Thyroid gland (tissue), 4 donors: ENCODE measurements at regions not wholly inside any gene's neighbourhood (a gene's known extent, or its start where the extent isn't known, plus 50 kb on each side); places are given as distances from the start of the nearest gene placed in this dataset.

Experiments
- DNase-seq, 2 donors: peaks; one replicate each; pipeline ENCODE4 v3.0.0-alpha.2; 2019
- H3K27ac ChIP-seq, 3 donors: fragments of 200-600 bp; sonication (generic); 1 replicate in 2 of 3; 2 replicates in 1 of 3; pipeline ENCODE4 v1.5.1; 2016 to 2019; ENCODE audit warnings: mild to moderate bottlenecking in 1 of 3, moderate library complexity in 1 of 3
- H3K27me3 ChIP-seq: fragments of 200-600 bp; sonication (generic); one replicate; pipeline ENCODE4 v1.5.1; 2019
- H3K36me3 ChIP-seq, 2 donors: fragments of 200-600 bp; sonication (generic); one replicate each; pipeline ENCODE4 v1.5.1; 2016 to 2019
- H3K4me1 ChIP-seq, 2 donors: fragments of 200-600 bp; sonication (generic); one replicate each; pipeline ENCODE4 v1.5.1; 2017 to 2019
- H3K4me3 ChIP-seq, 3 donors: fragments of 200-600 bp; sonication (generic); replicated peaks in 1 of 3; 1 replicate in 2 of 3; 2 replicates in 1 of 3; pipeline ENCODE4 v1.5.1; 2016; ENCODE audit warnings: mild to moderate bottlenecking in 1 of 3
- H3K9me3 ChIP-seq: fragments of 200-600 bp; sonication (generic); one replicate; pipeline ENCODE4 v1.5.1; 2017
- POLR2A ChIP-seq, 2 donors: fragments of 450-650 bp; IDR thresholded peaks; one replicate each; pipeline ENCODE4 v1.6.1; 2017; ENCODE audit warnings: antibody characterized with exemption in 2 of 2, mild to moderate bottlenecking in 2 of 2, moderate library complexity in 1 of 2
- WGBS, 2 donors: methylation state at CpG; one replicate each; pipeline ENCODE4 v1.1.5; 2017; 5-methylcytosine and 5-hydroxymethylcytosine counted together
- intact Hi-C: fragments of 100-400 bp; cut with DNase I; formaldehyde crosslinking; loops from one replicate; pipeline ENCODE4 v1.15.1; 2023
- TF ChIP-seq, protein P1 (sequence below), 6 experiments: fragments of 200-600 bp in 3 of 6; fragments of 450-650 bp in 3 of 6; sonication (generic) in 3 of 6; IDR thresholded peaks; one replicate each; pipeline ENCODE4 v1.5.1; 2016 to 2019; ENCODE audit warnings: antibody characterized with exemption in 6 of 6, mild to moderate bottlenecking in 2 of 6, inconsistent platforms in 1 of 6, moderate library complexity in 1 of 6

DNA sequence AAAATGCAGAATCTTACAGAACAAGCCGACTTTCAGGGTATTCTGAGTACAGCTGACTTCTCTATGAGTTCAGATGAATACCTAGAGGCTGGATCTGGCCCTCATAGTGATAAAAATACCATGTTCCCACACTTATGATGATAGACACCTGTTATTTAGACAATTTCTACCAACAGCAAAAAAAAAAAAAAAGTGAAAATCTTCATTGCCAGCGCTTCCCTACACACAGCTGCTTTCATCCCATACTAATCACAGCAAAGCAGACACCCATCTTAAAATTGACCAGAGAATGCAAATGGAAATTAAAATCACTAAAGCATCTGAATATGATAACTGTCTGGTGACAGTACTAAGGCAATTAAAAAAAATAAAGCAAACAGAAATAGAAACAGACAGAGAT, 132.1 kb upstream of the ADGRL3 start:
- no peaks in the 10 kb centered on the region for H3K36me3 ChIP-seq
- no peaks in the 10 kb centered on the region for H3K4me1 ChIP-seq
- 79 to 90% methylated on average over 2 of the region's 2 CpGs for WGBS, 2 donors
- H3K27me3 ChIP-seq: no peaks in the 10 kb centered on the region
- no peak overlapping the region for H3K27ac ChIP-seq
- no peak overlapping the region for H3K4me3 ChIP-seq
- no peaks in the 10 kb centered on the region for H3K9me3 ChIP-seq
- DNase-seq: no peak
- intact Hi-C loops: no loop called here
- TF ChIP-seq POLR2A (IDR thresholded peaks at IDR 0.05): no peak
- TF ChIP-seq, protein P1, sequence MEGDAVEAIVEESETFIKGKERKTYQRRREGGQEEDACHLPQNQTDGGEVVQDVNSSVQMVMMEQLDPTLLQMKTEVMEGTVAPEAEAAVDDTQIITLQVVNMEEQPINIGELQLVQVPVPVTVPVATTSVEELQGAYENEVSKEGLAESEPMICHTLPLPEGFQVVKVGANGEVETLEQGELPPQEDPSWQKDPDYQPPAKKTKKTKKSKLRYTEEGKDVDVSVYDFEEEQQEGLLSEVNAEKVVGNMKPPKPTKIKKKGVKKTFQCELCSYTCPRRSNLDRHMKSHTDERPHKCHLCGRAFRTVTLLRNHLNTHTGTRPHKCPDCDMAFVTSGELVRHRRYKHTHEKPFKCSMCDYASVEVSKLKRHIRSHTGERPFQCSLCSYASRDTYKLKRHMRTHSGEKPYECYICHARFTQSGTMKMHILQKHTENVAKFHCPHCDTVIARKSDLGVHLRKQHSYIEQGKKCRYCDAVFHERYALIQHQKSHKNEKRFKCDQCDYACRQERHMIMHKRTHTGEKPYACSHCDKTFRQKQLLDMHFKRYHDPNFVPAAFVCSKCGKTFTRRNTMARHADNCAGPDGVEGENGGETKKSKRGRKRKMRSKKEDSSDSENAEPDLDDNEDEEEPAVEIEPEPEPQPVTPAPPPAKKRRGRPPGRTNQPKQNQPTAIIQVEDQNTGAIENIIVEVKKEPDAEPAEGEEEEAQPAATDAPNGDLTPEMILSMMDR (IDR thresholded peaks at IDR 0.05): no peak

- intact Hi-C loops: no loop called here
- Histone ChIP-seq H3K4me3 (no peak overlapping the region), H3K36me3 (no peaks in the 10 kb centered on the region), H3K27ac (no peak overlapping the region), H3K9me3 (no peaks in the 10 kb centered on the region), H3K27me3 (no peaks in the 10 kb centered on the region), H3K4me1 (no peaks in the 10 kb centered on the region)
- 85% methylated on average over 5 of the region's 5 CpGs for WGBS, 2 donors
- DNase-seq: no peak
- TF ChIP-seq POLR2A (IDR thresholded peaks at IDR 0.05): no peak
- TF ChIP-seq, protein P1 (IDR thresholded peaks at IDR 0.05): no peak
Measured at GRCh38 chr4:61068745-61069144, 131.4 kb upstream of the ADGRL3 start.

DNA sequence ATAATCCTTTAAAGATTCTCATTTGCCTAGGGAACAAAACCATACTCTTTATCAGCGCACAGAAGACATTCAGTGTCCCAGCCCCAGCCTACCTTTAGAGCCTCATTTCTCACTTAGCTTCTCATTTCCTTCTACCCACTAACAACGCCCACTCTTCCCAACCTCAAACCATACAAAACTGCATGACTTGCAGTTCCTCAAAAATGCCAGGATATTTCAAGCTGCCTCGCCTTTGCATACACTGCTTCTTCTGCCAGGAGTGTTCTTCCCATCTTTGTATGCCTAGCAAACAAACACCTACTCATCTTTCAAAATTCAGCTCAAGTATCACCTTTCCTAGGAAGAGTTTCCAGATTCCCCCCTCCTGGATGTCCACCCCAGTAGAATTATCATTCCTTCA, 129.9 kb upstream of the ADGRL3 start:
- Histone ChIP-seq H3K27ac (no peak overlapping the region), H3K4me1 (no peaks in the 10 kb centered on the region), H3K27me3 (no peaks in the 10 kb centered on the region), H3K9me3 (no peaks in the 10 kb centered on the region), H3K4me3 (no peak overlapping the region), H3K36me3 (no peaks in the 10 kb centered on the region)
- TF ChIP-seq POLR2A (IDR thresholded peaks at IDR 0.05): no peak
- intact Hi-C loops: no loop called here
- WGBS, 2 donors: 84 to 91% methylated on average over 3 of the region's 3 CpGs
- DNase-seq: no peak

DNA sequence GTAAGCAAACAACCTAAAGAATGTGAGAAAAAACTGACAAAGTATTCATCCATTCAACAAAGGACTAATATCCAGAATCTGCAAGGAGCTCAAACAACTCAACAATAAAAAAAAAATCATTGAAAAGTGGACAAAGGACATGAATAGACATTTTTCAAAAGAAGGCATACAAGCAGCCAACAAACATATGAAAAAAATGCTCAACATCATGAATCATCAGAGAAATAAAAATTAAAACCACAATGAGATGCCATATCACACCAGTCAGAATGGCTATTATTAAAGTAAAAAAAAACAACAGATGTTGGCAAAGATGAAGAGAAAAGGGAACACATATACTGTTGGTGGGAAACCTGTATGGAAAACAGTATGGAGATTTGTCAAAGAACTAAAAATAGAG, 120.7 kb upstream of the ADGRL3 start:
- intact Hi-C loops: no loop called here
- Histone ChIP-seq H3K4me1 (no peaks in the 10 kb centered on the region), H3K27me3 (no peaks in the 10 kb centered on the region)

DNA sequence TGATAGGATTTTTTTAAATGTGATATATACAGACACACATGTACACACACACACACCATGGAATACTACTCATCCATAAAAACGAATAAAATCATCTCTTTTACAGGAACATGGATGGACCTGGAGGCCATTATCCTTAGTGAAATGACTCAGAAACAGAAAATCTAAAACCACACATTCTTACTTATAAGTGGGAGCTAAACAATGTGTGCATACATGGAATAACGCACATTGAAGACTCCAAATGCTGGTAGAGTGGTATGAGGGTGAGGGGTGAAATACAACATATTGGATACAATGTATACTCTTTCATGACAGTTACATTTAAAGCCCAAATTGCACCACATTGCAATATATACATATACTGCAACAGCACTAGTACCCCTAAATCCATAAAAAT, 120.2 kb upstream of the ADGRL3 start:
- no peak overlapping the region for H3K27ac ChIP-seq
- 82 to 86% methylated on average over 2 of the region's 2 CpGs for WGBS, 2 donors

More for the DNA sequence above, 120.7 kb upstream of the ADGRL3 start:
- no peak for DNase-seq
- Histone ChIP-seq H3K36me3 (no peaks in the 10 kb centered on the region), H3K27ac (no peak overlapping the region), H3K9me3 (no peaks in the 10 kb centered on the region), H3K4me3 (no peak overlapping the region)
- no peak for TF ChIP-seq POLR2A (IDR thresholded peaks at IDR 0.05)
- TF ChIP-seq, protein P1 (IDR thresholded peaks at IDR 0.05): no peak

More for the DNA sequence above, 120.2 kb upstream of the ADGRL3 start:
- TF ChIP-seq, protein P1 (IDR thresholded peaks at IDR 0.05): no peak
- no peak for TF ChIP-seq POLR2A (IDR thresholded peaks at IDR 0.05)
- Histone ChIP-seq H3K36me3 (no peaks in the 10 kb centered on the region), H3K4me1 (no peaks in the 10 kb centered on the region), H3K27me3 (no peaks in the 10 kb centered on the region), H3K4me3 (no peak overlapping the region), H3K9me3 (no peaks in the 10 kb centered on the region)
- intact Hi-C loops: no loop called here
- no peak for DNase-seq
